CD4-positive, alpha-beta T cell treated with Interleukin-17A for 4 hours (primary cell): ENCODE measurements at regions not wholly inside any gene's neighbourhood (a gene's known extent, or its start where the extent isn't known, plus 50 kb on each side); places are given as distances from the start of the nearest gene placed in this dataset.

Experiments
- DNase-seq: peaks from one replicate; pipeline ENCODE4 v3.0.0-alpha.2; 2020; ENCODE audit warnings: mixed read lengths

DNA sequence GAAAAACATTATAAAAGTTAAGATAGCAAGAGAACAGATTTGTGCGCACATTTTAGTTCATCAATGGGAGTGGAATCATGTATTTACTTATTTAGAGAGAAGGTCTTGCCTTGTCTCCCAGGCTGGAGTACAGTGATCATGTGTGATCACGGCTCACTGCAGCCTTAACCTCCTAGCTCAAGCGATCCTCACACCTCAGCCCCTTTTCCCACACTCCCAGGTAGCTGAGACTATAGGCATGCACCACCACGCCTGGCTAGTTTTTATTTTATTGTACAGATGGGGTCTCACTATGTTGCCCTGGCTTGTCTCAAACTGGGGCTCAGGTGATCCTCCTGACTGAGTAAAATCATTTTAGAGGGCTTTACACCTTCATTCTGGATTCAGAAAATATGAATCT lies 72.3 kb upstream of the ADGRF1 start:
- DNase-seq = no peak

DNA sequence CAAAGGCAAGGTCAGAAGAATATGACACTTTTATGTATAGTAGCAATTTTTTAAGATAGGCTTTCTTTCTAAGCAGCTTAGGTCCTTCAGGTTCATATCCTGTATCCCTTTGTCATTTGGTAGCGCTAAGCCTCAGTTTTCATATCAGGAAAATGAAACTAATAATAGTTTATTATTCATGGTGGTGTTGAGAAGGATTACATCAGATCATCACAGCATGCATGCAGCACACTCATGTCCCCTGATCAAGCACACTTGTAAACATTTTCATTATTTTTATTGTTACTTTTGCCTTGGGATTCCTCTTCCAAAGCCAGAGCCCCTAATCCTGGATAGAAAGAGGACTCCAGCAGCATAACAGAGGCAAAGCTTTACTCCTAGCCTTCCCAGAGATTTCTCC lies 70.2 kb upstream of the ADGRF1 start:
- no peak for DNase-seq

DNA sequence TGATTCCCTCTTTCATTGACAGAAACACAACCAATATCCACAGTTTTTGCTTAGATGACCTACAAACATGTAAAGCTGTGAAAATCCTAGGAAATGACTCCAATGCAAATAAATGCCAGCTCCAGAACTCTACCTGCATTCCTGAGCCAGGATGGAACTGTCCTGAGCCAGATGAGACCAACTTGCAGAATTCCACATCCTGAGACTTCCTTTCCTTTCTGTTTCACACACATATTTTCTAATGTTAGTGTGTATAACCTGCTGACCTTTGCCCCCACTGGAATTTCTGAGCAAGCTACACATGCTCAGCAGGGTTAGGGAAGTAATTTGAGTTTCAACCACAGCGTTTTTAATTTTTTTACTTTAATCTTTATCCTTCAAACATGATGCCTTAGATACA lies 69.6 kb upstream of the ADGRF1 start:
- DNase-seq = no peak

DNA sequence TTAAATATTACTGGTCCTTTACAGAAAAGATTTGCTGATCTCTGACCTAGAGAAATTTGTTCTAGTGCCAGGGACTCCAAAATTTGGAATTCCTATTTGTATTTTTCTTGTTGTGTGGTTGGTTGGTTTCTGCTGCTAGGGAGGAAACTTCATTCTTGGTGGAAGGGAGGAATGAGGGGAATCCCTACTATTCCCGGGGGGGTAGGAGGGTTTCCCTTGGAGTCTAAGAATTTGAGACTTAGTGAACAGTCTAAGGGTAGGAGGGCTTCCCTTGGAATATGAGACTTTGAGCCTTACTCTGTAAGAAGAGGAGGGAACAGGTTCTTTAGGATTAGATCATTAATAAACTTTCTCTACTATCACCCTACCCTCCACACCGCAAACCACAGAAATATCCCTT lies 67.1 kb upstream of the ADGRF1 start:
- DNase-seq = no peak

DNA sequence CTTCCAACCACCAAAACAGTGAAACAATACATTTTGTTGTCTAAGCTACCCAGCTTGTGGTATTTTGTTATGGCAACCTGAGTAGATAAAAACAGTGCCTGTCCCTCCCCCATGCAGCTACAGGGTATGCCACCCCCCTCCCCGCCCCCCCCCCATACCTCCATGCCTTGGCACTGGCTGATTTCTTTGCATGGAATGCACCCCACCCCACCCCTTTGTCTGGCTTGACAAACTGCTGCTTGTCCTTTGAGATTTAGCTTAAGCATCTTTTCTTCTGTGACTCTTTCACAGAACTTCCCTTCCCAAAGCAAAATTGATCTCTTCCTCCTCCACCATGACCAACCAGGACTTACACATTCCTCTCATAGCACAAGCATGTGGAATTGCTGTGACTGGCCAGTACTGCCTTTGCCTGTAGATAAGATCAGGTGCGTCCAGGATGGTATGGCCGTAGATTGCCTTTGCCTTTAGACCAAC lies 64.6 kb upstream of the ADGRF1 start:
- no peak for DNase-seq

DNA sequence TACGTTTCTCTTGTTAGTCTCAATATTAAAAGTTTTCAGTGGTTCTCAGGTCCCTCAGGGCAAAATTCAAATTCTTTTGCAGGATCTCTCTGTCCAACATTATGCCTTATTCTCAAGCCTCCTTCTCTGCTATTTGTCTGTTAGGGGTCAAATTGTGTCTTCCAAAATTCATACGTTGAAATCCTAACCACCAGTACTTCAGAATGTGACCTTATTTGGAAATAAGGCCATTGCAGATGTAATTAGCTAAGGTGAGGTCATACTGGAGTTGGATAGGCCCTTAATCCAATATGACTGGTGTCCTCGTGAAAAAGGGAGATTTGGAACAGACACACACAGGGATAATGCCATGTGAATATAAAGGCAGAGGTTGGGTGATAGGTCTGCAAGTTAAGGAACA lies 64.1 kb upstream of the ADGRF1 start:
- DNase-seq = no peak

DNA sequence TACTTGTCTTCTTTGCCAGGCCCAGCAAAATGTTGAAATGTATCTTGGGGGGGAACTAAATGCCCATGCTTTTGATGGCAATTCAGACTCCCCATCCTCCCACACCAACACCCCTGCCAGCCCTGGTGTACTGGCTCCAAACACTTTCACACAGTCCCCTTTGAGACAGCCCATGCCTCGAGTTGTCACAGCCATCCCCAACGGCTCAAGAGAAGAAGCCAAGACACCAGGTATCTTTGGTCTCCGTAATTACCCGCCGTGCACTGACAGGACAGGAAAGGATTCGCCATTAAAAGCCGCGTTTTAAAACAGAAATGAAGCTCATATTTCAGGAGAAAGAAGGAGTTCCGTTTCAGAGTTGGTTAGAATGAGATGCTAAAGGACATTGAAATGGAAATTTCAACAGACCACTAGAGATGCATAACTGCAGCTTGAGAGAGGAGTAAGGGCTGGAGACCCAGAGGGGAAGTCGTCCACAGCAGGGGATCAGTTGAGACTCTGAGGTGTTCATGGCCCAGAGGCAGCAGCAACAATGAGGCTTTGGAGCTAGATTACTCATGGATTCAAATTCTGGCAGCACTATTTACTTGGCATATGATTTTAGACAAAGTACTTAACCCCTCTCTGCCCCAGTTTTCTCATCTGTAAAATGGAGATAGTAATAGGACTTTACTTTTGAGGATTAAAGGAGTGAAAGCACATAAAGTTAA lies 63.5 kb upstream of the ADGRF1 start:
- no peak for DNase-seq

DNA sequence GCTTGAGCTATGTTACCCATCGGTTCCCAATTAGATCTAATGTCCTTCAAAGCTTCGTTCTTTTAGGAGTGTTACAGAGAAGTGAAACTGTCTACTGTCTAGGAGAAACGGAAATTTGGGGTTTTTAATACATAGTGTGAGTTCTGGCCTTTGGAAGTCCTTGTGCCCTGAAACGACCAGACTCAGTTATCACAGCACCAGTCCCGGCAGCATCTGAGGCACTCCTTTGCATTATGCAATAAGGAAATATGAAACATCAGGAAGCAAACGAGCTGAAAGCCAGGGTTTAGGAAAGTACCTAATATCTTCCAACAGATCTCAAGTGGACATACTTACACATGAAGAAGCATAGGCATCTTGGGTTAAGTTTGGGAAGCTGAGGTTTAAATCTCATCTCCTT lies 61.8 kb upstream of the ADGRF1 start:
- DNase-seq = no peak

DNA sequence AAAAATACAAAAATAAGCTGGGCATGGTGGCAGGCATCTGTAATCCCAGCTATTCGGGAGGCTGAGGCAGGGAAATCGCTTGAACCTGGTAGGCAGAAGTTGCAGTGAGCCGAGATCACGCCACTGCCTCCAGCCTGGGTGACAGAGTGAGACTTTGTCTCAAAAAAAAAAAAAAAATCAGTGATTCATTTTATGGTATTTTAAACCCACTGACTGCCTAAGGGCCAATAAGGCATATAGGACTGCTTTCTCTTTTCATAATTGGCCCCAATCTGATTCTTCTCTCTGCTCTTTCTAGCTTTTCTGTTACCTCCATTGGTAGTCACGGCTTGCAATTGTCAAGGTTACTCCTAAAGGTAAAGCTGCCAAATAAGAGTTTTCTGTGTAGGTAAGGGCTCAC lies 60.2 kb upstream of the ADGRF1 start:
- DNase-seq = no peak

DNA sequence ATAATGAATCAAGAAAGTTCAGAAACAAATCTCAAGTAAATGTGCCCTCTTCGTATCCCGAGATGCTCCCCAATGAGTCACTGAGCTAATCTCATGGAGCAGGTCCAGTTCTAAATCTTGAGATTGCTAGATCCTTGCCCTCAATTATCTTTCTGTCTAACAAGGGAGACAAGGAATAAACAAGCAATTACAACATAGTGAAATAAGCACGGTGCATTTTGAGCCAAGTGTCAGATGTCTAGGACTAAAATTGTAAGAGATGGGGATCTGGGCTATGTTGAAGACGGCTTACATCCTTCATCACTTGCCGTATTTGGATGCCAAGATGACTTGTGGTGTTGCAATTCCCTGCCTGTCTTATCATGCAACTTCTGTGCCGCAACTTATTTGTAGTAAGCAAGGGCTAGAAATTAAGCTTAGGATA lies 56.5 kb upstream of the ADGRF1 start:
- DNase-seq = no peak

DNA sequence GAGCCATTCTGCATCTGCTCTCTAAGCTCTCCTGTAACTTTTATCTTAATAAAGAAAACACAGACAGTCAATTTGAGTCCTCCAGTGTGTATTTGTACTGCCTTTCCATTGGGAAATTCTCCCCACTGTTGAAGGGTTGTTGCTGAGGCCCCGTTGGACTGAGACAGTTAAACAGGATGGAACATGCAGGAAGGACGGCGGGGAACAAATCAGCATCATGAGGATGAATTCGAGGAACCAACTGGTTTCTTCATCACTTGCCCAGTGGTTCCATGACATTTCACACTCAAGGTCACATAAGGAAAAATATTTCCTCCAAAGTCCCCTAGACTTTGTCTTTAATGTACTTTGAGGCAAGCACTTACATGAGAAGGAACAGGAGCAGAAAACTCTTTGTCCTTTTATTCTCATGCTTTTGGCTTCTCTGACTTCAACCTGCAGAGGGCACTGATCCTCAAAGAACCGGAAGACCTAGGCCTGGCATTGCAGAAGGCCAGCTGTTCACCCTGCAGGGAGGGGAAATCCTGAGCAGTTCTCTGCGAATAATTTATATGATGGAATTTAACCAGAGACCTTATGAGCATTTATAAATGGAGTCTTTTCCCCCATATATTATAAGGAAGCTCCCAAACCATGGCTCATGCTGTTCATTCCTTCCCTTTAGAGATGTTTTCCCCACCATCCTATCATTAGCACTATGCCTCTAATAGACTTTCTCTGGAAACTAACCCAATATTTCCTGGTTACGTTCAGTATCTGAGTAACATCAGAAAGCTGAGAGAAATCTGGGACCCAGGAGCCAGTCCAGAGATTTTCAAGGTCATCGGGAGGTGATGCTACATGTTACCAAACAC lies 55.2 kb upstream of the ADGRF1 start:
- DNase-seq = peak; percentile 29

DNA sequence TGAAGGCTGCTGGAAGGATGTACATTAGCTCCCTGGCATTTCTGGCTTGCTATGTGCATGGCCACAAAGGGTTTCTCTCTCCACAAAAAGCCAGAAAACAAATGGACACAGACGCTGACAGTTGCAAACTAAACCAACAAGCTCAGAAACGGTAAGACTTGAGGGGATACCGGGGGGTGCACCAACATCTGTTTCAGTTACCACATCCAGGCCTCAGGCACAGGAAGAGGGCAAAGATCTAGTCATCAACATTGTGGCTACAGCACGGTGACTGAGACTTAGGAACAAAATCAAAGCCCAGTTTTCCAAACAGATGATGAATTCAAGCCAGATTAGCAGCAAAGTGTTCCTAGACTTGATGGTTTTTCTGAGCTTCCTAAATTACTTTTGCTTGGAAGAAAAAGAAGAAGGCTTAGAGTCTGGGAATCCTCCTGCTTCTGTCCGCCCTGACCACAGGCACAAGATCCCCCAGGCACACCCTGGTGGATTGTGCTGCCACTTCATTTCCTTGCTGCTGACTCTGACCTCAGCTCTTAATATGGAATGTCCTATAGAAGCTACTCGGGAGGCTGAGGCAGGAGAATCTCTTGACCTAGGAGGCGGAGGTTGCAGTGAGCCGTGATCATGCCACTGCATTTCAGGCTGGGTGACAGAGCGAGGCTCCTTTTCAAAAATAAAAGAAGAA lies 54.2 kb upstream of the ADGRF1 start:
- DNase-seq = no peak

DNA sequence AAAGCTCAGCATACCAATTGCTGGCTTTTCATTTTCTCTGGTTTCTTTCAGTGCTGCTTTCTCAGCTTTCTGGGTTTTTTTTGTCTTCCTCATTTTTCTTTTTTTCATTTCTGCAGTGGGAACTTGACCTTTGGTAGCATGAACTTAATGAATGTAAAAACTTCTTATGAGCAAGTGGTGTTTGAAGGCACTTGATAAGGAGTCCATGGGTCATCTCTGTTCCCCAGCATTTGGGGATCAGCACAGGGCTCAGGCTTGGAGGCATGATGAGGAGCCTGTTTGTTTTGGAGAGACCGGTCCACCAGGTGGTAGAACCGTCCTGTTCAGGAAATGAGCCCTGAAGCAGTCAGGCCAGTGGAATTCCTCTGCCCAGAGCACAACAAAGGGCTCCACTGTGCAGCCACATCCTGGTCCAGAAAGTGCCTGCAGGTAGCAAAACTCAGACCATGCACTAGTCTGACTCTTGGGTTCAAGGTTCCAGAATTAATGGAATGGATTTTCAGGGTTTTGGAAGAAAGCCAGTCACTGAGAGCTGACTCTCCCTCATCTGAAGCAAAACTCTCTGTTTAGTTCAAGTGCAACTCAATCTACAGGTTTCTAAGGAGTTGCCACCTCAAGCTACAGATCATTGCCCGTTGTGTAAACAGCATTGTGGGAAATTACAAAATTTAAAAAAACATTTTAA lies 52.3 kb upstream of the ADGRF1 start:
- DNase-seq = no peak

DNA sequence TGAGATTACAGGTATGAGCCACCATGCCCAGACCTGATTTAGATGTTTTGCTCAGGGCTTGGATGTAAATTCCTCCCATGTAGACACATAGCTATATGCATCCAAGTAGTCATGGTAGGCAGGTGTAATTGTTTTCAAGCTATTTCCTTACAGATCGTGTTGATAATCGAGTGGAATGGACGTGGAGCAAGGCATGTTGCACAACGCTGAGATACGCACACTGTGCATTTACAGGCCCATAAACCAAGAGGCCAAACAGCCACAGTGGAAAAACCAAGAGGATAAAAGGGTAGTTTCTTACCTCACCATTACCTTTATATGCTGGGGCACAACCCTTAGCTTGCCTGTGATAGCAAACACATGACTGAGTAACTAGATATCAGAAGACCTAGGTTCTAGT lies 51.0 kb upstream of the ADGRF1 start:
- no peak for DNase-seq

DNA sequence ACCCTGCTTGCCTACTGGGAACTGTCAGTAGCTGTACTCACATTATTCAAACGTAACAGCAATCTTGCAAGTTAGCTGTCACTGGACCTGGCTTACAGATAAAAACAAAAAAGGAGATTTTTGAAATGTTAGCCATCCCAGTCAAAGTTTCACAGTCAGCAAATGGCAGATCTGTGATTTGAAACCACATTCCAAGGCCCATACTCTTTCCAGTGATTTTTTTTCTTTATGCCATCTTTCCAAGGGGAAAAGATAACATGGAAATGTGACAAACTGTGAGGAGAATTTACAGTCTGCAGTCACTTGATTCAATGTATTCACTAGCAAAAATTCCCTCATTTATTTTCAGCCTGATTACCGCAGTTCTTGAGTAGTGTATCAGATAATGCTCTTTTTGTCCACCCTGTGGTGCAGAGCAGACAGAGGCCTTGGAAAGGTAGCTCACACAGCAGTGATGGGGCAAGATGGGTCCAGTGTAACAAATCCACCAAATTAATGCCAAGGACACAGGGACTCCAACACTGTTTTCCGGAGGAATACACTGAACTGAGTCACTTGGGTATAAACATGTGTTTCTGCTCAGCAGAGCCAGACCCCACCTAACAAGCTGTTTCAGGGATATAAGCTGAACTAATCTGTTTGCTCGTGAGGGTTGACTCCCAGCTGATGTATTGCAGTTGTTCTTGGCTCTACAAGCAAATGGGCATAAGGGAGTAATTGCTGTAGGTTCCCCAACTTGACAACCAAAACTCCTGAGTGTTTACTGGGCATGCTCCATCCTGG lies 49.9 kb upstream of the ADGRF1 start:
- DNase-seq = no peak
